Dermis blood vessel endothelial cell (primary cell): ENCODE measurements at regions not wholly inside any gene's neighbourhood (a gene's known extent, or its start where the extent isn't known, plus 50 kb on each side); places are given as distances from the start of the nearest gene placed in this dataset.

Experiments
- DNase-seq: peaks from one replicate; pipeline ENCODE4 v3.0.0; 2010

- DNase-seq: peak; percentile 35
These were observed 129.7 kb upstream of the MGAT5 start for GRCh38 chr2:134124047-134124753.

GRCh38 chr2:134127496-134127895 lies 126.4 kb upstream of the MGAT5 start:
- no peak for DNase-seq

DNA sequence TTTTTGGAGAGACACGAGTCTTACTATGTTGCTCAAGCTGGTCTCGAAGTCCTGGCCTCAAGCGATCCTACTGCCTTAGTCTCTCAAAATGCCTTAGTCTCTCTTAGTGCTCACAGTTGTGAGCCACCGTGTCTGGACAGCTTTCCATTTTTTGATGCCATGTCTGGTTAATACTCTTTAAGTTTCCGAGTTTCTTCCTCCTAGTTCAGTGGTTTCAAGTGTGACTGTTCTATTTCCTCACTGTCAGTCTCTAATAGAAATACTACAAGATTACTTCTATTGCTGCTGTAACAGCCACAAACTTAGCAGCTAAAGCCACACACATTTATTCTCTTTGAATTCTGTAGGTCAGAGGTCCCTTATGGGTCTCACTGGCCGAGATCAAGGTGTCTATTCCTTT lies 125.1 kb upstream of the MGAT5 start:
- no peak for DNase-seq

GRCh38 chr2:134129900-134130537 lies 123.9 kb upstream of the MGAT5 start:
- no peak for DNase-seq

DNA sequence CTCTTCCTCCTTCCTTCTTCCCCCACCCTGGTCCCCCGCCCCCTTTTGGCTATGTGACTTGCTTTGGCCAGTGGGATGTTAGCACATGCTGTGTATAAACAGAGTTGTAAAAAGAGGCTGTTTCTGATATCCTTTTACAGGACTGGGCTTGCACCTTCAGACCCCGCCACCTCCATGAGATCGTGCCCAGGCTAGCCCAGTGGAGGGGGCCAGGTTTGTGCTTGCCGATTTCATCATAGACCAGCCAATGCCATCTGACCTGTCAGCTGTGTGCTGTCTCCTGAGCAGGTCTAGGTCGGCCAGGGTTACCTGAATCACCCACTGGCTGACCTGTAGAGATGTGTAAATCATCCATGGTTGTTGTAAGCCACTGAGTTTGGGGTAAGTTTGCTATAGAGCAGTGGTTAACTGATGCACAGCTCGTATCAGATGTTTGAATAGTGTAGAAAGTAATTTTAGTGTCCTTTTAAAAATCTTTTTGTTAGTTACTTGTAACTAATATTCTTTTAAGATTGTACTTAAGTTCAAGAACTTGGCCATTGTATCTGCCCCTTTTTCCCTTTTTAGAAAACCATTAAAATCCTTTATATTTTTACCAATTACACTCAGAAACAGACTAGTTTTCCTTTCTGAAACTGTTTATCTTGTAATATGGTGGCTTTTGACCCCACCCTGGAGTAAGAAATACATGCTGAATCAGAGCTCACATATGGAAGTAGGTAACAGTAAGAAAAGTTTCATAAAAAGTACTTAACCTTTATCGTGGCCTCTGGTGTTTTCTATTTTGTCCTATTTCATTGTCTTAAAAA lies 122.0 kb upstream of the MGAT5 start:
- DNase-seq: no peak

- DNase-seq: no peak
These were observed 121.4 kb upstream of the MGAT5 start for GRCh38 chr2:134132490-134132857.

- DNase-seq: no peak
These were observed 120.1 kb upstream of the MGAT5 start for GRCh38 chr2:134133622-134134312.

GRCh38 chr2:134134313-134134706 lies 119.6 kb upstream of the MGAT5 start:
- DNase-seq: no peak

DNA sequence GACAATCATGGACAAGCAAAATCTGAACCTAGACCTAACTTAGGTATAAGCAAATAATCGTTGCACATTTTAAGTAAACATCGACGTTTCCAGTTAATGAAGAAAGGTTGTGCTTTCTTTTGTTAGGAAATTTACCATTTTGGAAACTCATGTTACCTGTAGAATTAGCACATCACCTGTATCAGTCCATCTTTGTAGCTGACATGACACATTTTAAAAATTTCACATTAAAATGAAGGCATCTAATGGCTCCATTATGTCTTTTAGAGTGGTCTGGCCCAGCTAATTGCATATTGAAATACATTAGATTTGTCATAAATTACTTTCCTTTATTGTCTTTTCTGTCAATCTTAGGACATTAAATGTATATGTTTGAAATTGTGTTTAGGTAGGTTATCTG lies 119.0 kb upstream of the MGAT5 start:
- no peak for DNase-seq

- no peak for DNase-seq
These were observed 118.1 kb upstream of the MGAT5 start for GRCh38 chr2:134135793-134136192.

DNA sequence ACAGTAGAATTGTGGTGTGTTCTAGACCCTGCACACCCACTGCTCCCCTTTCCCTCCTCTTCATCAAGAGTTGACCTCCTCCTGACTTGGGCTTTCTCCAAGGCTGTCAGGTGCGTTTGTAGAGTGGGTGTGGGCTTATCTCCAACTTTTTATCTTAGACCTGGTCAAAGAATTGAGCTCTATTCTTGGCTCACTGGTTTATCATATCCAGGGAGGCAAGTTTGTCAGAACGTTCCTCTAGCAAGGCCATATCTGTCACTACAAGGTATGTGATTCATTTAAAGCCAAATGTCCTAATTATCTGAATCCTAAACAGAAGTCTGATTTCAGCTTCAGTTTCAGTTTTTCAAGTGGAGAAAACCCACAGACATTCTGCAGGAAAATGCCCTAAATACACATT lies 117.1 kb upstream of the MGAT5 start:
- DNase-seq: no peak

DNA sequence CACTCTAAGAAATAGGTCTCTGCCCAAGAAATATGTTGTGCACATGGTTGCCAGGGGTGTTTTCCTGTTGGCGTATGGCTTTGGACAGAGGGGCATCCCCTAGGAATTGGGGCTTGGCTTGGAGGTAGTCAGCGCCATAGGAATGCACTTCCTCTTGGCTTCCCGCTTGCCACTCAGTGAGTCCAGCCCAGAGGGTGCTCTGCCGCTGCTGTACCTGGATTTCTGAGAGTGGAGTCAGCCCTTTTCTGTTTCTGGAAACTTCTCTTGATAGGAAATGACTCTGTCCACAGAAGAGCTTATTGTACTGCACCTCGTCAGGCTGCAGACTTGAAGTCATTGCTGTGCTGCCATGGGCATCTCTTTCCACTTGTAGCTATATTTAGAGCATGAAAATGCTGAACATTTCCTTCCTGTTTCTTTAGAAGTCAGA lies 116.7 kb upstream of the MGAT5 start:
- DNase-seq: peak; percentile 90

GRCh38 chr2:134138115-134138514 lies 115.8 kb upstream of the MGAT5 start:
- no peak for DNase-seq

DNA sequence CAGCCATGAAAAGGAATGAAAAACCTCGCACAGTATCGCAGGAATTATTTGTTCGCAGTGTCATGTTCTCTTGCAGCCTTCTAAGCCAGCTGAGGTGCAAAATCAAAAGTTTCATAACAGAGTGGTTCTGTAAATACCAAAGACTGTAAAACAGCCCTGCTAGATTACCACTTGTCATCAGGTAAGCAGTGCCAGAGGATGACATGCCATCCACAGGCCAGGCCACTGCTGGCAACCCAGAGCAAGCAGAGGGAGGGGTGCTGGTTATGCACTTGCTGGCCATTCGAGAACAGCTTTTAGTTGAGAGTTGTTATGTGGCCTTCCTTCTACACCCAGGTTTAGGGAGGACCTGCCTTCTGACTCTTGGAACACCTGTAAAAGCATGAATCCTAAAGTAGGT lies 114.3 kb upstream of the MGAT5 start:
- no peak for DNase-seq

DNA sequence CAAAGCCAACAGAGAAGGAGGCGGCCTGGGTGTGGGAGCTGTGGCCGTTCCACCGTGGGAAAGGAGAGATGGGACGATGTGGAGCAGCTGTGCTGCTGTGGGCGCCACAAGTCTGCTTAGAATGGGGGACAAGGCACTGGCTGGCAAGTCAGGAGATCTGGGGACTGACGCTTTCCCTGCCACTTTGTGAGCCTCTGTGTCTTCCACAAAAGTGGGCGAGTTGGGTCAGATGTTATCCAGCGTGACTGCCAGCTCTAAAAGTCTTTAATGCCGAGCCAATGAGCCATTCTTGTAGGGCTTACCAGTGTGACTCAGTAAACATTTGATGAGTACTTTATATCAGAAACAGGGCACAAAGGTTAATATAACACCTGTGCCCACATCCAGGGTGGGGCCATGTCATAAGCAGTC lies 113.6 kb upstream of the MGAT5 start:
- no peak for DNase-seq

GRCh38 chr2:134141598-134142340 lies 112.1 kb upstream of the MGAT5 start:
- DNase-seq: no peak

- peak; percentile 40 for DNase-seq
These were observed 111.5 kb upstream of the MGAT5 start for GRCh38 chr2:134142341-134142738.

- DNase-seq: peak; percentile 69
These were observed 111.0 kb upstream of the MGAT5 start for GRCh38 chr2:134142903-134143302.

- no peak for DNase-seq
These were observed 110.3 kb upstream of the MGAT5 start for GRCh38 chr2:134143568-134143967.

GRCh38 chr2:134144081-134144596 lies 109.7 kb upstream of the MGAT5 start:
- no peak for DNase-seq

DNA sequence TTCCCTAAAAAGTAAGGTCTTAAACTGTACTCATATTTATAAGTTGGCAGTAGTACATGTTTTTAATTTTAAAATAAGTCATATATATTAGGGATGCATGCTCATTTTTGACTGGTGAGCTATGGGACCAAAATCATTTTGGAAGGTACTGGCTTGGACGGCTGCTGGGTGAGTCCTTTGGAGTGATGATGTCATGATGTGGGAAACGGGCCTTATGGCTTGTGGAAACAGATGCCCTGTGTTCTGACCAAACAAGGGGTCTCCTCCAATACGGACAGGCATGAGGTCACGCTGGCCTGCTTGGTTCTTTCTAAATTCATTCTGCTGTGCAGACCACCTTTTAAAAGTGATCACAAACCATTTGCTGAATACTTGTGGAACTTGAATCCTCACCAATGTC lies 109.2 kb upstream of the MGAT5 start:
- no peak for DNase-seq

DNA sequence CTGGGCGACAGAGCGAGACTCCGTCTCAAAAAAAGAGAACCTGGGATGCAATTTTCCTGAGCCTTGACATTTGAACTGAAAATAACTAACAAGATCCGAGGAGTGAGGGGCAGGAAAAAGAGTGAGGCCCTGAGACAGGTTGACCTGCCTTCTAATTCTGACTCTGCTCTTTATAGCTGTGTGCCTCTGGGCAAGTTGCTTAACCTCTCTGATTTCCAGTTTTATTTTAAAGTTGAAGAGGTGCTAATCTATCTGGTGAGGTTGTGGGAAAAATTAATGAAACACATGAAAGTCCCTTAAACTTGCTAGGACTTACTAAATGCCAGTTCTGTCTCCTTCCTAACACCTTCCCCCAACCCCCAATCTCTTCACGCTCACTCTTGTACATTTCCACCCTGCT lies 108.4 kb upstream of the MGAT5 start:
- no peak for DNase-seq
